ENCODE measurements at regions not wholly inside any gene's neighbourhood (a gene's known extent, or its start where the extent isn't known, plus 50 kb on each side); places are given as distances from the start of the nearest gene placed in this dataset.

DNA sequence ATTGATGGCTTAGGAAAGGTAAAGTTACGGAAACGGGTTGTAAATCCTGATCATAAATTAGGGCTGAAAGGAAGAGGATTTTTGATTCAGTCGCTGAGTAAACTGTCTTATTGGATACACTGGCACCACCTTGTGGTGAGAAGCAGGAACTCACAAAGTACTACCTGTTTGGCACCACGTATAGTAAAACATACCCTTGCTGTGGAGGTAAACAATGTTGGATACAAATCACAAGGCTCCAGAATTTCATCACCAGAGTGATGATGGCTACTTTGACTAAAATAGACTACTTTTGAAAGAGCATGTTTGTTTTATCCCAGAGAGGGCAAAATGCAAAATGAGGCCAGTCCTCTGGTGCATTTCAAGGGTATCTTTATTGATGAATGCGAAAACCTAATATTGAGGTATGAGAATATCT is 216.9 kb downstream of the IGSF11 start:
- H2BK20ac ChIP-seq (ENCODE audit: low read length): no peak overlapping the region
- H2AFZ ChIP-seq (ENCODE audit: low read length): no peak overlapping the region; the same call in 1 of the 2 replicates
- H3K4me3 ChIP-seq (ENCODE audit: extremely low read depth in 1 of 4, insufficient read depth in 2 of 4, low read depth in 3 of 4, low read length in 4 of 4): no peak overlapping the region
- no peak overlapping the region for H2BK12ac ChIP-seq (ENCODE audit: low read depth, low read length)
- FAIRE-seq (peak; percentile 98), DNase-seq (ENCODE audit: low read depth in 1 of 2, low spot score in 2 of 2) (no peak)
- no peaks in the 10 kb centered on the region for H3K4me1 ChIP-seq (replicated peaks in 1 of 4; ENCODE audit: control insufficient read depth in 3 of 4, insufficient read depth in 4 of 4, low read length in 3 of 4)
- no peak overlapping the region for H3K4ac ChIP-seq (replicated peaks; ENCODE audit: insufficient read length, low read depth, low read length)
- H4K91ac ChIP-seq (replicated peaks; ENCODE audit: insufficient read length, low read length): no peak overlapping the region
- no peaks in the 10 kb centered on the region for H3K9me3 ChIP-seq (ENCODE audit: insufficient read depth in 2 of 2, low read depth in 1 of 2, low read length in 1 of 2)
- no peak overlapping the region for H3K9ac ChIP-seq (replicated peaks in 1 of 4; ENCODE audit: extremely low read depth in 1 of 4, low read depth in 3 of 4, low read length in 3 of 4)
- H3K27me3 ChIP-seq (replicated peaks in 1 of 4; ENCODE audit: control insufficient read depth in 3 of 4, extremely low read depth in 1 of 4, insufficient read depth in 3 of 4, low read length in 3 of 4): no peaks in the 10 kb centered on the region
- no peak overlapping the region for H4K8ac ChIP-seq (ENCODE audit: extremely low read depth, insufficient read depth, low read length)
- H2BK15ac ChIP-seq (ENCODE audit: low read length): no peak overlapping the region
- POLR2A ChIA-PET (ENCODE audit: partially characterized antibody): no interaction called here
- no peaks in the 10 kb centered on the region for H3K23me2 ChIP-seq (ENCODE audit: low read depth, low read length)
- H3K79me2 ChIP-seq (ENCODE audit: control insufficient read depth in 1 of 2, insufficient read depth in 2 of 2, low read length in 2 of 2): no peaks in the 10 kb centered on the region
- 39% methylated on average over 5 of the region's 5 CpGs; no CpG with 5 or more reads in 1 of the 2 experiments for WGBS, 2 experiments (ENCODE audit: extremely low coverage in 1 of 2, insufficient coverage in 1 of 2, insufficient read length in 1 of 2, insufficient replicate concordance in 2 of 2, low coverage in 1 of 2, low lambda C conversion rate in 2 of 2, missing lambda C conversion rate in 1 of 2)
- no peak overlapping the region for H2AK5ac ChIP-seq (ENCODE audit: low read depth, low read length)
- no peak overlapping the region for H3K18ac ChIP-seq (ENCODE audit: extremely low read depth, low read length)
- H2BK5ac ChIP-seq (ENCODE audit: low read depth, low read length): no peak overlapping the region
- no peak overlapping the region for H3K56ac ChIP-seq (replicated peaks; ENCODE audit: insufficient read length, low read depth, low read length)
- H3K14ac ChIP-seq (ENCODE audit: insufficient read length): no peak overlapping the region
- no peak overlapping the region for H4K5ac ChIP-seq (ENCODE audit: insufficient read length, low read depth, low read length)
- no peaks in the 10 kb centered on the region for H3K36me3 ChIP-seq (ENCODE audit: control insufficient read depth in 2 of 4, insufficient read depth in 4 of 4, low read length in 3 of 4)
- H3K79me1 ChIP-seq (ENCODE audit: low read depth, low read length): no peaks in the 10 kb centered on the region
- no peak overlapping the region for H3K23ac ChIP-seq (ENCODE audit: insufficient read length)
- no peak overlapping the region for H3K27ac ChIP-seq (ENCODE audit: low read depth, low read length)
- no peak overlapping the region for H2BK120ac ChIP-seq (replicated peaks; ENCODE audit: low read depth, low read length)
- CTCF ChIA-PET (ENCODE audit: partially characterized antibody): interaction anchor here (0.7 to 3.4 kb wide), 12 partner anchors 9 to 960 kb away, joined by 3 to 10 read pairs (median 4); no protein-coding TSS in a partner anchor
- H4K20me1 ChIP-seq (replicated peaks in 1 of 2; ENCODE audit: control insufficient read depth in 1 of 2, insufficient read depth in 2 of 2, low read length in 2 of 2): no peaks in the 10 kb centered on the region
- H3K4me2 ChIP-seq (ENCODE audit: insufficient read depth in 1 of 2, low read depth in 2 of 2, low read length in 2 of 2): no peak overlapping the region
- TF ChIP-seq RBBP5 (IDR thresholded peaks at IDR 0.05; ENCODE audit: borderline replicate concordance, low read depth, low read length) (no peak), ATF2 (IDR thresholded peaks at IDR 0.05; ENCODE audit: low read length) (no peak), ATF3 (IDR thresholded peaks at IDR 0.05; ENCODE audit: insufficient read depth, low read depth, low read length) (no peak), CHD1 (IDR thresholded peaks at IDR 0.05; ENCODE audit: low read depth, low read length) (no peak), YY1 (IDR thresholded peaks at IDR 0.05; ENCODE audit: low read depth, low read length) (no peak), HDAC6 (IDR thresholded peaks at IDR 0.05; ENCODE audit: low read depth, low read length) (no peak), RXRA (IDR thresholded peaks at IDR 0.05; ENCODE audit: insufficient read depth, low read depth, low read length) (no peak), KDM1A (IDR thresholded peaks at IDR 0.05; ENCODE audit: borderline replicate concordance, low read length) (no peak), SP4 (IDR thresholded peaks at IDR 0.05; ENCODE audit: low read length) (no peak)
- TF ChIP-seq, protein P1, sequence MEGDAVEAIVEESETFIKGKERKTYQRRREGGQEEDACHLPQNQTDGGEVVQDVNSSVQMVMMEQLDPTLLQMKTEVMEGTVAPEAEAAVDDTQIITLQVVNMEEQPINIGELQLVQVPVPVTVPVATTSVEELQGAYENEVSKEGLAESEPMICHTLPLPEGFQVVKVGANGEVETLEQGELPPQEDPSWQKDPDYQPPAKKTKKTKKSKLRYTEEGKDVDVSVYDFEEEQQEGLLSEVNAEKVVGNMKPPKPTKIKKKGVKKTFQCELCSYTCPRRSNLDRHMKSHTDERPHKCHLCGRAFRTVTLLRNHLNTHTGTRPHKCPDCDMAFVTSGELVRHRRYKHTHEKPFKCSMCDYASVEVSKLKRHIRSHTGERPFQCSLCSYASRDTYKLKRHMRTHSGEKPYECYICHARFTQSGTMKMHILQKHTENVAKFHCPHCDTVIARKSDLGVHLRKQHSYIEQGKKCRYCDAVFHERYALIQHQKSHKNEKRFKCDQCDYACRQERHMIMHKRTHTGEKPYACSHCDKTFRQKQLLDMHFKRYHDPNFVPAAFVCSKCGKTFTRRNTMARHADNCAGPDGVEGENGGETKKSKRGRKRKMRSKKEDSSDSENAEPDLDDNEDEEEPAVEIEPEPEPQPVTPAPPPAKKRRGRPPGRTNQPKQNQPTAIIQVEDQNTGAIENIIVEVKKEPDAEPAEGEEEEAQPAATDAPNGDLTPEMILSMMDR (IDR thresholded peaks at IDR 0.05; ENCODE audit: control extremely low read depth in 1 of 3, insufficient read depth in 1 of 3, low read depth in 1 of 3, low read length in 3 of 3): peak in 2 of 3 experiments; percentile 68 to 89; a peak in 3 of 4 replicates
